Omental fat pad (tissue), 3 donors: ENCODE measurements at regions not wholly inside any gene's neighbourhood (a gene's known extent, or its start where the extent isn't known, plus 50 kb on each side); places are given as distances from the start of the nearest gene placed in this dataset.
"Not testable (repeated sequence)": the region's sequence is repeated elsewhere in the genome, so short reads cannot be mapped to it uniquely, and the experiment has no call there.

Experiments used
- ATAC-seq: fragments of 150-250 bp; one replicate; pipeline ENCODE4 v1.9.1; 2016; ENCODE audit warnings: mild to moderate bottlenecking, moderate library complexity; ENCODE audit not compliant: low FRiP score
- DNase-seq: peaks from one replicate; pipeline ENCODE4 v3.0.0-alpha.2; 2019; ENCODE audit warnings: low spot score
- TF ChIP-seq, protein P1 (sequence below), 3 donors: fragments of 450-650 bp; IDR thresholded peaks; one replicate each; pipeline ENCODE4 v1.5.1; 2016 to 2017; ENCODE audit warnings: antibody characterized with exemption in 3 of 3, mild to moderate bottlenecking in 3 of 3, moderate library complexity in 2 of 3

- TF ChIP-seq, protein P1, sequence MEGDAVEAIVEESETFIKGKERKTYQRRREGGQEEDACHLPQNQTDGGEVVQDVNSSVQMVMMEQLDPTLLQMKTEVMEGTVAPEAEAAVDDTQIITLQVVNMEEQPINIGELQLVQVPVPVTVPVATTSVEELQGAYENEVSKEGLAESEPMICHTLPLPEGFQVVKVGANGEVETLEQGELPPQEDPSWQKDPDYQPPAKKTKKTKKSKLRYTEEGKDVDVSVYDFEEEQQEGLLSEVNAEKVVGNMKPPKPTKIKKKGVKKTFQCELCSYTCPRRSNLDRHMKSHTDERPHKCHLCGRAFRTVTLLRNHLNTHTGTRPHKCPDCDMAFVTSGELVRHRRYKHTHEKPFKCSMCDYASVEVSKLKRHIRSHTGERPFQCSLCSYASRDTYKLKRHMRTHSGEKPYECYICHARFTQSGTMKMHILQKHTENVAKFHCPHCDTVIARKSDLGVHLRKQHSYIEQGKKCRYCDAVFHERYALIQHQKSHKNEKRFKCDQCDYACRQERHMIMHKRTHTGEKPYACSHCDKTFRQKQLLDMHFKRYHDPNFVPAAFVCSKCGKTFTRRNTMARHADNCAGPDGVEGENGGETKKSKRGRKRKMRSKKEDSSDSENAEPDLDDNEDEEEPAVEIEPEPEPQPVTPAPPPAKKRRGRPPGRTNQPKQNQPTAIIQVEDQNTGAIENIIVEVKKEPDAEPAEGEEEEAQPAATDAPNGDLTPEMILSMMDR (IDR thresholded peaks at IDR 0.05) = no peak
- ATAC-seq = no peak
- DNase-seq = no peak
These were observed 456.6 kb downstream of the PREX1 start for GRCh38 chr20:48371211-48371610.

DNA sequence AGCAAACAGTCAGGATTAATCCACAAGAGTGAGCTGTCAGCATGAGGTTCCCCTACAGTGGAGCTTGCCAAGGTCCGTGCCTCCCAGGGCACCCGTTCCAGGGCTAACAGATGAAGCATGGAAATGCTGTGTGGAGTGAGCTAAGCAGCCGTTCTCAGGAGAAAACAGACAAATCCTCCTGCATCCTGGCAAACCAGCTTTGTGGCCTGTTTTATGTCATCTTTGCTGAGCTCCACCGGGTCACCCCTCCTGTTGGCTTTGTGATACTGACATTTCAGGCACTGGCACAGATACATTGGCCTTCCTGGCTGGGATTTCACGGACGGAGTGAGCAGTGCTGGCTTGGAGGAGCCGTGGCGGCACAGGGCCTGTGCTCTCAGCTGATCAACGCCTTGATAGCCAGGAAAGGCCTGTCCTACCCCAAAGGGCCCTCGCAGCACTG lies 459.2 kb downstream of the PREX1 start:
- not testable (repeated sequence) for DNase-seq
- ATAC-seq = peak; percentile 77

DNA sequence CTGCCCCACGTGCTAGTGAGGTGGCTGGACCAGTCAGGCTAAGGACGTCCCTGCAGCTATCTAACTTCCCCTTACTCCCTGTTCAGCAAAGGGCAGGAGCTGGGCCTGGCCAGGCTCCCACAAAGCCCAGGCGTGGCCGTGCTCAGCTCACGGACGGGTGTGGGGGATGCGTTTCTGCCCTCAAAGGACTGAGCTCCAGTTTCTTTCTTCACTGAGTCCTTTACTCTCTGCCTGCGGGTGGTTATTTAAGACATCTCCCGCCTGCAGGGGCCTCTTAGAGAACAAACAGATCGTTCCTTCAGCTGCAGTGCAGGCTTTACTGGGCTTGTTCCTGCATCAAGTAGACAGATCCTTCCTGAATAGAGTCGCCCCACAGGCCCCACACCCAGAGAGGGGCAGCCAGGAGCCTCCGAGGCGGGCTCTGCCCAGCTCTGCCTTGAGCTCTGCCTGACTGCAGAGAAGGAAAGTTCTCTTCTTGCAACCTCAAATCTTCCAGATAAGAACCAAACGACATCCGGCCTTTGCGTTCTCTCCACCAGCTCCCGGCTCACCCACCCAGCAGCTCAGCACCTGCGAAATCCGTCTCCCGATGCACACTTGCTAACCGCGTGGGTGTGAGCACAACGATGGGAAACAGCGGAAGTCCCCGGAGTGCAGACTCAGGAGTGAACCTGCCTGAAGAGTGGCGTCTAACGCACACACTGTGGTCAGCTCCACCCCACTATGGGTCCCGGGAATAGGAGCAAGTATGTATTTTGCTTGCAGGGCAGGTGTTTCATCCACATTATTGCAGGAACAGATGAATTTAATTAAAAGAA lies 460.0 kb downstream of the PREX1 start:
- DNase-seq = not testable (repeated sequence)
- ATAC-seq = peak; percentile 57

DNA sequence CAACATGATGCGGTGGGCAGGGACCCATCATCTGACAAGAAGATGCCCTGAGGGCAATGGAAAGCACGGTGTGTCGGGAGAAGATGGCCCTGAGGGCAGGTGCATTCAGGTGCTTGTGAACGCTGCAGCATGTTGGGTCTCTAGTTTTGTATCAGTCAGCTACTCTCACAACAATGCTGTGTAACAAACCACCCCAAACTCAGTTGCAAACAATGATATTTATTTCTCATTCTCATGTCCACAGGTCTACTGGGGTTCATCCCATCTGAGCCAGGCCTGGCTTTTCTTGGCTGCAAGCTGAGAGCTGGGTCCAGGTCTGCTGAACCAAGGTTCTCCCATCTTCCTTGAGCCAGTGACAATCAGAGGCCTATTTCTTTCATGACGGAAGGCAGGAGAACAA lies 461.6 kb downstream of the PREX1 start:
- DNase-seq = no peak
- no peak for ATAC-seq
- TF ChIP-seq, protein P1 (IDR thresholded peaks at IDR 0.05) = no peak

GRCh38 chr20:48364688-48365421 lies 462.9 kb downstream of the PREX1 start:
- ATAC-seq (no peak), DNase-seq (no peak)
- TF ChIP-seq, protein P1 (IDR thresholded peaks at IDR 0.05) = no peak

- ATAC-seq = no peak
- no peak for DNase-seq
- TF ChIP-seq, protein P1 (IDR thresholded peaks at IDR 0.05) = no peak
These were observed 463.7 kb downstream of the PREX1 start for GRCh38 chr20:48364055-48364454.

DNA sequence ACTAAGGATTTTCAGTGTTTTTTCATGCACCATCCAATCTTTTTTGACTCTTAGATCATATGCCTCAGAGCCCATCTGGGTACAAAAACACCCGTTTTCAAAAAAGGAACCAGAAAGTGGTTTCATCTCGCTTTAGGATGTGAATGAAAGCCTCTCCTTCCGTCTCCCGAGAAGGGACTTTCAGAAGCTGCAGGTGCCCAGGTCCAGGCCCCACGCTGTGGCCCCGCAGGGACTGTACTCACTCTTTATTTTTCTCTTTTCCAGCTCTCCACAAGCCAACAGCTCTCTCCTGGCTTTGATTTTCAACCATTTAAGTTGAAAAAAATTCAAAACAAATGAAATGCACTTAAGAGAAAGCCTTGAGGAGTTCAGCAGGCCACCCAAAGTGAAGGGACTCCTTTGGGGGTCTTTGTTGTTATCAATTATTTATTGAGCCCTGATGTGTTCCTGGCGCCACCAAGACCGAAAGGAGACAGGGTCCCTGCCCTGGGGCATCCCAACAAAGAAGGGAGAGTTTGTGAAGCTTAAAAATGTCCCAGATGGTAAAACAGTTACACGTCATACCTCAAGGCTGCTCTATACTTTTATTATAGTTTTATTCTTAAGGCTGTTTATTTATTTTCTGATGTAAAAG lies 467.3 kb downstream of the PREX1 start:
- TF ChIP-seq, protein P1 (IDR thresholded peaks at IDR 0.05) = no peak
- ATAC-seq (no peak), DNase-seq (no peak)
